ENCODE measurements at regions not wholly inside any gene's neighbourhood (a gene's known extent, or its start where the extent isn't known, plus 50 kb on each side); places are given as distances from the start of the nearest gene placed in this dataset.

- DNase-seq, result no peak
Observed at GRCh38 chr18:78564518-78564917, 415.1 kb upstream of the SALL3 start.

DNA sequence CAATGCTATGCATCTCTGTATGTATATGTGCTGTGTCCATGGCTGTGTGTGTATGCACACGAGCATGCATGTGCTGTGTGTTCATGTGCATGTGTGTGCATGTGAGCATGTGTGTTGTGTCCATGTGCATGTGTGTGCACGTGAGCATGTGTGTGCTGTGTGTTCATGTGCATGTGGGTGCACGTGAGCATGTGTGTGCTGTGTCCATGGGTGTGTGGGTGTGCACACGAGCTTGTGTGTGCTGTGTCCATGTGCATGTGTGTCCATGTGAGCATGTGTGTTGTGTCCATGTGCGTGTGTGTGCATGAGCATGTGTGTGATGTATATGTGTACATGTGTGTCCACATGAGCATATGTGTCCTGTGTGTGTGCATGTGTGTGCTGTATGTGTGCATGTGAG is 414.4 kb upstream of the SALL3 start:
- DNase-seq, result no peak

DNA sequence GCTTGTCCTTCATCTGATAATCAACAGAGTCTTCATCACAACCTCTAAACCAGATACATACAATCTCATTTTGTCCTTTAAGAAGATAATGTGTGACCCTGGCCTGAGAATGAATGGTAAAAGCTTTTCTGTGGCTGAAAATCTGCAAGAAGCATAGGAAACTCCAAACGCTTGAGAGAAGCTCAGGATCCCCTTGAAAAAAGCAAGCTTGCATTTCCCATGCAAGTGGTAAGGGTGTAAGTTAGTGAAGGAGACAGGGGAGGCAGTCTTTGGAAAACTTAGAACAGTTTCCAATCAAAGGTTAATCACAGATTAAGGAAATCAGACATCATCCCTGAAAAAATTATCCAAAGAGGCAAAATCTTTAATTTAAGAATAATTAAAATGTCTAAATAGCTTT is 413.6 kb upstream of the SALL3 start:
- DNase-seq, result no peak

- no peak for DNase-seq
Observed at GRCh38 chr18:78566720-78567119, 412.9 kb upstream of the SALL3 start.

DNA sequence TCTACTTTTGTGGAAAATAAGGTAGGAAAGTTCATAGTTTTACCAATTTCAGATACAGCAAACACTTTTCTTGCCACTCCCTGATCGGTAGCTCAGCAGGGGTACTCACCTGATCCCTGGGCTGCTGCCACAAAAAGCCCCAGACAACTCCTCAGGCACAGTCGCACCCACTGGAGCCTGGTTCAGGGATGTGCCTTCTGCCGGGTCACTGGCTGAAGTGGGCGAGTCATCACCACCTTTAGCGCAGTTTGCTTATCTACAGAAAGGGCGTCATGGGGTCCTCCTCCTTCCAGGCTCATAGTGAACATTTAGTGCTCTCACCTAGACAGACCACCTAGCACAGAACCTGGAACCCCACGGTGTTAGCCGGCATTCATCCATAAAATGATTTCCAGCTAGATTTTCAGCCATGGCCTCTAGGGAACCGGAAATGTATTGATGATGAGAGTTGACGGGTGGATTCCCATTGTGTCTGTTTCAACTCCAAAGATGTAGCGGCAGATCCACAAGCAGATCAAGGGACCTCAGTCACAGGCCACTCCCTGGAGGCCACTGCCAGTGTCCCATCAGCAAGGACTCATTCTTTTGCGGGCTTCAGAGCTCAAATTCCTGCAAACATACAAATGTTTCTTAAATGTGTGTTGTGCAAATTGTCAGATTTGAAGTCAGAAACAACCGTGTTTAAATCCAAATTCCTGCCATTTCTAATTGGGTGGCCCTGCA is 408.4 kb upstream of the SALL3 start:
- DNase-seq, result no peak

GRCh38 chr18:78571831-78572347 is 407.7 kb upstream of the SALL3 start:
- no peak for DNase-seq

DNA sequence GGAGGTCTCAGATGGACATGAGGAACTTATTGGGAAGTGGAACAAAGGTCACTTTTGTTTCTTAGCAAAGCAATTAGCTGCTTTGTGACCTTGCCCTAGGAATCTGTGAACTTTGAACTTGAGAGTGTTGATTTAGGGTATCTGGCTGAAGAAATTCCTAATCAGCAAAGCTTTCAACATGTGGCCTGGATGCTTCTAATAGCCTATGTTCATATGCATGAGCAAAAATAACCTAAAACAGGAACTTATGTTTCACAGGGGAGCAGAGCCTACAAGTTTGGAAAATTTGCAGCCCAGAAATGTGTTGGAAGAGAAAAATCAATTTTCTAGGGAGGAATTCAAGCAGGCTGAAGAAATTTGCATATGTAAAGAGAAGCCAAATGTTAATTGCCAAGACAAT is 405.8 kb upstream of the SALL3 start:
- no peak for DNase-seq

GRCh38 chr18:78576967-78577366 is 402.7 kb upstream of the SALL3 start:
- no peak for DNase-seq

DNA sequence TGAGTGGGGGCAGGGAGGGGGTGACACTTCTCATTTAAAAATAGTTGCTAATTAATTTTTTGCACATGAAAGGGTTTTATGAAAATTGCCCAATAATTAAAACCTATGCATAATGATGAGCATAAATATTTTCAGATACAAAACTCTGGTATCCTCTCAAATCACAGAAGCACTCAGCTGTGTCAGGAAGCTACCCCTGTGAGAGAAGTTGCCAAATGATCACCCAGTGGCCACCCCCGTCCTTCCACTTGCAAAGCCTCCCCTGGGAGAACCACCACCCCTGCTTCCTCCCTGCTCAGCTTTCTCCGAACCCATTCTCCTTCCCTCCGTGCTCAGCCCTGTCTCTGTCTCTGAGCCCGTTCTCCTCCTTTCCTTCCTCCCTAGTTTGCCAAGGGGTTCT is 400.2 kb upstream of the SALL3 start:
- no peak for DNase-seq

GRCh38 chr18:78579854-78580577 is 399.6 kb upstream of the SALL3 start:
- DNase-seq, result no peak

- DNase-seq, result no peak
Observed at GRCh38 chr18:78580835-78581339, 398.7 kb upstream of the SALL3 start.

GRCh38 chr18:78582181-78582709 is 397.4 kb upstream of the SALL3 start:
- DNase-seq, result no peak

GRCh38 chr18:78582898-78583738 is 396.5 kb upstream of the SALL3 start:
- DNase-seq, result no peak

GRCh38 chr18:78583739-78584458 is 395.7 kb upstream of the SALL3 start:
- DNase-seq, result no peak

GRCh38 chr18:78584459-78585022 is 395.1 kb upstream of the SALL3 start:
- DNase-seq, result no peak

DNA sequence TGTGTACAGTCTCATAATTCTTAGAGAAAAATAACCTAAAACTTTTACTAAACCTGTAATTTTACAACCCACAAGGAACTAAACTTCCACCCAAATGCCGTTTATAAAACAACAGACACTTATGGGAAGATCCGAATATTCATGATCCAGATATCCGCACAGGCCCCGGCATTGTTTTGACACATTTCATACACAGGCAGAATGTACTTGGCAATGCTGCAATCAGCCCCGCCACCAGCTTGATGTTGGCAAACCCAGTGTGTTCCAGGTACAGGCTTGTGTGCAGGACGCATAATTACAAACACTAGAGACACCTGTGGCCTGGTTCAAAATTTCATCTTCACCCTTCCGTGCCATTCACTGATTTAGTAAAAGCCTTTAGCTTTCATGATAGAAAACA is 393.0 kb upstream of the SALL3 start:
- DNase-seq, result no peak

GRCh38 chr18:78587096-78587495 is 392.5 kb upstream of the SALL3 start:
- no peak for DNase-seq

DNA sequence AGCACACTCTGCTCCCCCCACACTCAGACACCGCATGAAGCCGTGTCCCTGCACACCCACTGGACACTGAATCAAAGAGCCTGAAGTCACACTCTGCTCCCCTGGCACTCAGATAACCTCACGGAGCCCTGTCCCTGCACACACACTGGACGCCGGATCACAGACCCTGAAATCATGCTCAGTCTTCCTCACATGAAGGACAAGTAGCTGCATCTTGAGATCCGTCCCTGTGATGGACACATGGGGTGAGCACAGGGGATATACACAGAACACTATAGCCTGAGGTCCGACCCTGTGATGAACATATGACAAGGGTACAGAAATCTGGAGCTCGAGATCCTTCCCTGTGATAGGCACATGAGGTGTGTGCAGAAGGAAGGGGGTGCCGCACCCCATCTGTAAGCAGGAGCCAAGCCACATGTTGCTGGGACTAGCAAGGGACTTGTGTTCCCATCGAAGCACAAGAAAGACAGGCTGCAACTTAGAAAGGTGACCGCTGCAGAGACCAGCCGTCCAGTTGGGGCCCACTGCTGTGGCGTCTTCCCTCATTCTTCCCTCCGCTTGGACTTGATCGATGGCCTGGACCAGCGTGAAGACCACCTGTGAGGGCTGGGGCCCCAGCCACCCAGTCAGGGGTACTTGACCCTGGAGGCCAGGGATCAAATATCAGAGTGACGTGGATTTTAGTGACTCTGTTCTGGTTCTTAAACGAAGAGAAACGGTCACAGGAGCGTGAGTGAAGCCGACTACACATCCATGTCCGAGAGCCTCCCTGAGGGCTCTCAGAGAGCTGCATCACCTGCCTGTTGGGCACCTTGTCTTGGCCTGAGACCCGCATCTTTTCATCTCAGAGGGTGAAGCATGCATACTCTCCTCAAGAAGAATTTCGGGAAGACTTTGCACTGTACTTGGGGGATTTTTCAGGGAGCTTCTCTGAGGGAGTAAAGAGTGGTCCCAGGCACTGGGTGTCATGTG is 391.7 kb upstream of the SALL3 start:
- no peak for DNase-seq

DNA sequence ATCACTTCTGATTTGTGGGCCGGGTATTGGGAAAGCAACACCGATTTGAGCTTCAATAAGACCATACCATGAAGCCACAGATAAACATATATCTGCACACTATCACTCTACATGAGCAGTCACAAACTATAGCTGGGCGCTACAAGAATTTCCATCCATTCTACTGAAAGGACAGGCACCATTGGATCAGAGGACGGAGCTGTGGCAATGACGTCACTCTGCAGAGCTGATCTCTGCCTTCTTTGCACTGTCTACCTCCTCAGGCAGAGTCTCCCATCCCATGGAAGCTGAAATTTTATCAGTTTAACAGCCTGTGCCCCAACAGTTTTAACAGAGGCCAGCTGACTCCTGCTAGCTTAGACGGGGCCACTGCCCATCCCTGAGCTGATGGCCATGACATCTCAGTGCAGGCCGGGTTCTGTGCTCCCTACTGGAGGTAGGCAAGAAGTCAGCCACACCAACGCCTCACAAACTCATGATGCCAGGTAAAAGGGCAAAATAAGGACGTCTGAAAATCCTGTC is 389.6 kb upstream of the SALL3 start:
- DNase-seq, result no peak

DNA sequence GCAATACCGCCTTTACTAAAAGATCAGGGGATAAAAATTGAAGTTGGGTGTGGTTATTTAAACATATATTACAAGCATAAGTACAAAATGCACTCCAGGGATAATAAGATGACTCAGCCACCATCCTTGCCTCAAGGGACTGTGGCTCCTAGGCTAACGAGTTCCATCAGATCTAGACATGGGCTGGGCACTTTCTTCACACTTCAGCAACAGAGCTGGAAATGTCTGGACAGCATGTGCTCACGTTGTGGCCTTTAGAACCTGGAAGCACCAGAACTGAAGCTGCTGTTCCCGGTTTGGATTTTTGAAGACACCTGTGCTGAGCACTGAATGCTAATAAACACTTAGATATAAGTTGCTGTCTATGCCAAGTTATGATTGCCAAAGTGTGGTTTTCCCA is 384.2 kb upstream of the SALL3 start:
- no peak for DNase-seq

Data from renal pelvis (tissue), 1 donor.